ENCODE measurements at regions not wholly inside any gene's neighbourhood (a gene's known extent, or its start where the extent isn't known, plus 50 kb on each side); places are given as distances from the start of the nearest gene placed in this dataset.
A peak's percentile ranks its signal among the peaks of the same experiment; 100 is the strongest.

DNA sequence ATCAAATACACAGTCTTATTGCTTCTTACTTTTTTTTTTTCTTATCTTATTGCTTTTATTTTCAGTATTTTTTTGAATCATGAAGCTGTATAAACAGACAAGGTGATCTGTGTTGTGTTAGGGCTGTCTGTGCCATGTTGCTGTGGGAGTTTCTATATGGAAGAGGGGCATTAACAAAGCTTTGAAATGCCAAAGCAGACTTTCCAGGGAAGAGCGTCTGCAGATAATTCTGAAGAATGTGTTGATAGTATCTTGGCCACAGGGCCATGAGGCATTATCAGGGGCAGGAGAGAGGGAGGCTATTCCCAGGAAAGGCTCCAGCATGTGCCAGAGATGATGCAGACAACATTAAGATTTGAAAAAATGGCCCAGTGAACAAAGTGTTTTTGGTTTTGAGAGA, 354.5 kb downstream of the UTRN start:
- Mint-ChIP-seq H3K4me3 (no peak overlapping the region), H3K27me3 (ENCODE audit: insufficient read depth) (no peaks in the 10 kb centered on the region), H3K27ac (no peak overlapping the region), H3K4me1 (ENCODE audit: low read depth) (no peaks in the 10 kb centered on the region), H3K36me3 (ENCODE audit: low read depth) (peaks cover 2% of the 10 kb centered on the region), H3K9me3 (no peaks in the 10 kb centered on the region)
- intact Hi-C loops (cut with micrococcal nuclease) = no loop called here
- DNase-seq (ENCODE audit: low spot score) = no peak

- Mint-ChIP-seq H3K36me3 (ENCODE audit: low read depth) (no peaks in the 10 kb centered on the region), H3K4me3 (no peak overlapping the region), H3K4me1 (ENCODE audit: low read depth) (no peaks in the 10 kb centered on the region), H3K9me3 (no peaks in the 10 kb centered on the region), H3K27ac (no peak overlapping the region), H3K27me3 (ENCODE audit: insufficient read depth) (no peaks in the 10 kb centered on the region)
- intact Hi-C loops (cut with micrococcal nuclease) = no loop called here
- no peak for DNase-seq (ENCODE audit: low spot score)
These were observed 356.2 kb downstream of the UTRN start for GRCh38 chr6:144641286-144641685.

DNA sequence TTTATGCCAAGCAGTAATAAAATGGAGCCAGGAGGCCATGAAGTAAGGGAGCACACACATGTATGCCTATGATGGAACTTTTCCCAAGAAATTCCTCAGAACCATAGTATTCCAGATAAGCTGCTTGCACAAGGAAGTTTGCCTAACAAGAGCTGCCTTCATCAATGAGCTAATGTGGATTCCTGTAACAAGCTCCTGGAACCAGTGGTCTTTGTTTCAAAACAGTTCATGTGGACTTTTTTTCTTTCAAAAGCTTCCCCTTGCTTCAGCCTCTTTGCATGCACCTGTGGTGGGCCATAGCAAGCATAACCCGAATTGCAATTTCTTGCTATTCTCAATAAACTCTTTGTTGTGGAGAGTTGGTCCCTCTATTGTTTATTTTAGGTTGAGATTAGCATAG, 359.6 kb downstream of the UTRN start:
- peaks cover 3% of the 10 kb centered on the region for H3K36me3 Mint-ChIP-seq (ENCODE audit: low read depth)
- no peaks in the 10 kb centered on the region for H3K9me3 Mint-ChIP-seq
- H3K27ac Mint-ChIP-seq = no peak overlapping the region
- DNase-seq (ENCODE audit: low spot score) = no peak
- intact Hi-C loops (cut with micrococcal nuclease) = no loop called here
- no peak overlapping the region for H3K4me3 Mint-ChIP-seq
- no peaks in the 10 kb centered on the region for H3K4me1 Mint-ChIP-seq (ENCODE audit: low read depth)
- no peaks in the 10 kb centered on the region for H3K27me3 Mint-ChIP-seq (ENCODE audit: insufficient read depth)

- Mint-ChIP-seq H3K4me3 (no peak overlapping the region), H3K36me3 (ENCODE audit: low read depth) (peaks cover 6% of the 10 kb centered on the region), H3K4me1 (ENCODE audit: low read depth) (no peaks in the 10 kb centered on the region), H3K27ac (no peak overlapping the region), H3K9me3 (no peaks in the 10 kb centered on the region), H3K27me3 (ENCODE audit: insufficient read depth) (no peaks in the 10 kb centered on the region)
- no peak for DNase-seq (ENCODE audit: low spot score)
- intact Hi-C loops (cut with micrococcal nuclease) = no loop called here
These were observed 361.2 kb downstream of the UTRN start for GRCh38 chr6:144646093-144647056.

DNA sequence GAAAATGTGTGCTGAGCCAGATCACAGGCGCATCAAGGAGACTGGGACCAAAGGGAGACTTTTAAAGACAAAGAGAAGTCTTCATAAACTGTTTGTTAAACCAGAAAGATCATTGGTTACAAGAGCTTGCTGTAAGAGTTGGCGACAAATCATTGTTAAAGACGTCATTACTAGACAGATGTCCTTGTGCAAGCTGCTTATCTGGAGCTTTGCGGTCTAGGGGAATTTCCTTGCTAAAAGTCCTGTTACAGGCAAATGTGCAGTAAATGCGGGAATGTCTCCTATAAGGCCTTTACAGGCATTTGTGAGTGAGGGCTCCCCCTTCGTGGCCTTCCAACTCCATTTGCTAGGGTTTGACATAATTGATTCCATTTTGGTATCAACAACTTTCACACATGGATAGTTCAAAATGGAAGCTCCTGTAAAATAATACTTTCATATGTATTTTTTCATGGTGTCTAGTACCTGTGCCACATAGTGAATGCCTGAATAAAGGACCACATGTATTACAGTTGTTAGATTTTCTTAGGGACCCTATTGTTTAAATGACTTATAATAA, 362.4 kb downstream of the UTRN start:
- Mint-ChIP-seq H3K27me3 (ENCODE audit: insufficient read depth) (no peaks in the 10 kb centered on the region), H3K27ac (no peak overlapping the region), H3K4me1 (ENCODE audit: low read depth) (no peaks in the 10 kb centered on the region), H3K36me3 (ENCODE audit: low read depth) (peaks cover 13% of the 10 kb centered on the region), H3K4me3 (no peak overlapping the region), H3K9me3 (no peaks in the 10 kb centered on the region)
- intact Hi-C loops (cut with micrococcal nuclease) = no loop called here
- DNase-seq (ENCODE audit: low spot score) = no peak

- peaks cover 14% of the 10 kb centered on the region for H3K36me3 Mint-ChIP-seq (ENCODE audit: low read depth)
- no peaks in the 10 kb centered on the region for H3K9me3 Mint-ChIP-seq
- intact Hi-C loops (cut with micrococcal nuclease) = no loop called here
- no peak for DNase-seq (ENCODE audit: low spot score)
- no peak overlapping the region for H3K4me3 Mint-ChIP-seq
- H3K27me3 Mint-ChIP-seq (ENCODE audit: insufficient read depth) = no peaks in the 10 kb centered on the region
- H3K27ac Mint-ChIP-seq = no peak overlapping the region
- no peaks in the 10 kb centered on the region for H3K4me1 Mint-ChIP-seq (ENCODE audit: low read depth)
These were observed 363.0 kb downstream of the UTRN start for GRCh38 chr6:144647971-144648651.

DNA sequence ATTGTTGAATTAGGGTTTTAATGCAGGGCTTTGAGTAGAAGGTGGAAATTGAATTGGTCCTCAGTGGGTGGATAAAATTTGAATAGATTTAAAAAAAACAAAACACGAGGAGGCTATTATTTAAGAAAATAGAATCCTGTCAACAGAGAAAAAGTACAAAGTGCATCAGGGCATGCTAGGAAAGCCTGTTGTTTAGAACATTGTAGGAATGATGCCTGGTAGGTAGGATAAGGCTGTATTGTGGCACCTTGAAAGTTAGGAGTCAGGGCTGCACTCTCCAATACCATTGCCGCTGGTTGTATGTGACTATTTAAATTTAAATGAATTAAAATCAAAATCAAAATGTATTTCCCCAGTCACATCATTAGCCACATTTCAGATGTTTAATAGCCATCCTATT, 363.9 kb downstream of the UTRN start:
- Mint-ChIP-seq H3K4me1 (ENCODE audit: low read depth) (peaks cover 6% of the 10 kb centered on the region), H3K36me3 (ENCODE audit: low read depth) (peaks cover 15% of the 10 kb centered on the region), H3K9me3 (no peaks in the 10 kb centered on the region), H3K27ac (no peak overlapping the region), H3K27me3 (ENCODE audit: insufficient read depth) (no peaks in the 10 kb centered on the region), H3K4me3 (no peak overlapping the region)
- intact Hi-C loops (cut with micrococcal nuclease) = no loop called here
- DNase-seq (ENCODE audit: low spot score) = no peak

GRCh38 chr6:144651234-144651633, 366.1 kb downstream of the UTRN start:
- no peaks in the 10 kb centered on the region for H3K27me3 Mint-ChIP-seq (ENCODE audit: insufficient read depth)
- H3K4me3 Mint-ChIP-seq = no peak overlapping the region
- no peak overlapping the region for H3K27ac Mint-ChIP-seq
- peaks cover 18% of the 10 kb centered on the region for H3K4me1 Mint-ChIP-seq (ENCODE audit: low read depth)
- intact Hi-C loops (cut with micrococcal nuclease) = loop anchor here (5.0 kb wide), 1 partner anchor 376 kb away; no protein-coding TSS in a partner anchor
- no peaks in the 10 kb centered on the region for H3K9me3 Mint-ChIP-seq
- no peak for DNase-seq (ENCODE audit: low spot score)
- peaks cover 15% of the 10 kb centered on the region for H3K36me3 Mint-ChIP-seq (ENCODE audit: low read depth)

DNA sequence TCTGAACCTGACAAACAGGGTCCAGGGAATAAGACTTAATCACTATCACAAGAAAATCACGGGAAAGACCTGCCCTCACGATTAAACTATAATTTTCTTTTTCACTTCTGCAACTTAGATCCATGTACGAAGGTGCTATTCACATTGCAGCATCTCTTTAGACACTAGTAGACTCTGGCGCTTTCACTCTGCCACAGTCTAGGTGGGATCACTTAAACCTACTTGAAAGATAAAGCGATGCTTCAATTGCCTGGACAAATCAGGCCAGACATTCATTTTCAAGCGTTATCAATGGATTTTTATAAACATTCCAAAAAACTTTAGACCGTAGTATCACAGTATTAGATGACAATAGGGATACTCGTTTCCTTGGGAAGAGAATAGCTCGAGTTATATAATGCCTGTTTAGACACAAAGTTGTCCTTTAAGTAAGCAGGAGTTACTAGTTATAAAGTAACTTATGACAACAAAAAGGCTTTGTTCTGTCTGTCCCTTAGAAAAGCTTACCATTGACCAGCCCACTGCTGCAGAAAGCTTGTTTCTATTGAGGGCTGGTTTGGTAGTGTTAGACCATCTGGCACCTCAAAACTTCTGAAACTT, 367.3 kb downstream of the UTRN start:
- DNase-seq (ENCODE audit: low spot score) = no peak
- H3K27ac Mint-ChIP-seq = no peak overlapping the region
- peaks cover 18% of the 10 kb centered on the region for H3K4me1 Mint-ChIP-seq (ENCODE audit: low read depth)
- intact Hi-C loops (cut with micrococcal nuclease) = loop anchor here (5.0 kb wide), 1 partner anchor 375 kb away; no protein-coding TSS in a partner anchor
- no peak overlapping the region for H3K4me3 Mint-ChIP-seq
- H3K36me3 Mint-ChIP-seq (ENCODE audit: low read depth) = peaks cover 13% of the 10 kb centered on the region
- H3K9me3 Mint-ChIP-seq = no peaks in the 10 kb centered on the region
- no peaks in the 10 kb centered on the region for H3K27me3 Mint-ChIP-seq (ENCODE audit: insufficient read depth)

DNA sequence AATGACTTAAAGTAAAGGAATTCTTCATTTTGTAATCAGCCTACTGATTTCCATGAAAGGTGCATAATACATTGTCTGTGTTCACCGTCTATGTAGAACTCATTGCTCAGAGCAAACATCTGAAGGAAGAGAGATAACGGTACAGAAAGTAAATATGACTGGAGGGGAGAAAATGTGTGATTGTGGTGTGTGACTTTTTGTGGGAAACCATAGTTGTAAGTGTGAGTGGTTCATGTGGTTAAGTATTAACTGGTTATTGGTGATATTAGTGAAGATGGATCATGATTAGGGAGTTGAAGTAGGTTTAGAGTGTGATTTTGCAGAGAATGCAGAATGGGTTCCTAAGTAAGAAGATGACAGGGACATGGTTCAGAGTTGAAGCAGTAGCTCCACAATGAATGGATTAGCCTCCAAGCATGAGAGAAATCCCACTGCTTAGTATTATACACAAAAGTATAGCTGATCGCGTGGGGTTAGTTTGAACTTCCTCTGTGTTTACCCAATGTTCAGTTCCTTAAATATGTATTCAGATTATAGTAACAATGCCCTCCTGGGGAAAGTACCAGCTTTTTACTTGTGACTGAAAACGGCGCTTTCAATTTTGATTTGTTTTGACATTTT, 368.9 kb downstream of the UTRN start:
- DNase-seq (ENCODE audit: low spot score) = no peak
- peak overlapping the region; percentile 35 for H3K27ac Mint-ChIP-seq
- H3K27me3 Mint-ChIP-seq (ENCODE audit: insufficient read depth) = no peaks in the 10 kb centered on the region
- peaks cover 13% of the 10 kb centered on the region for H3K36me3 Mint-ChIP-seq (ENCODE audit: low read depth)
- H3K9me3 Mint-ChIP-seq = no peaks in the 10 kb centered on the region
- intact Hi-C loops (cut with micrococcal nuclease) = loop anchor here (1.0 to 5.0 kb wide), 4 partner anchors 21 to 373 kb away; no protein-coding TSS in a partner anchor
- H3K4me1 Mint-ChIP-seq (ENCODE audit: low read depth) = peaks cover 31% of the 10 kb centered on the region
- H3K4me3 Mint-ChIP-seq = peak overlapping the region; percentile 4

- intact Hi-C loops (cut with micrococcal nuclease) = loop anchor here (1.0 to 5.0 kb wide), 4 partner anchors 21 to 373 kb away; no protein-coding TSS in a partner anchor
- H3K9me3 Mint-ChIP-seq = no peaks in the 10 kb centered on the region
- H3K4me1 Mint-ChIP-seq (ENCODE audit: low read depth) = peaks cover 36% of the 10 kb centered on the region
- peaks cover 13% of the 10 kb centered on the region for H3K36me3 Mint-ChIP-seq (ENCODE audit: low read depth)
- H3K4me3 Mint-ChIP-seq = no peak overlapping the region
- no peak for DNase-seq (ENCODE audit: low spot score)
- H3K27ac Mint-ChIP-seq = no peak overlapping the region
- H3K27me3 Mint-ChIP-seq (ENCODE audit: insufficient read depth) = no peaks in the 10 kb centered on the region
These were observed 369.4 kb downstream of the UTRN start for GRCh38 chr6:144654506-144654905.

GRCh38 chr6:144655376-144655775, 370.2 kb downstream of the UTRN start:
- H3K9me3 Mint-ChIP-seq = no peaks in the 10 kb centered on the region
- H3K36me3 Mint-ChIP-seq (ENCODE audit: low read depth) = peaks cover 8% of the 10 kb centered on the region
- DNase-seq (ENCODE audit: low spot score) = no peak
- no peaks in the 10 kb centered on the region for H3K27me3 Mint-ChIP-seq (ENCODE audit: insufficient read depth)
- intact Hi-C loops (cut with micrococcal nuclease) = loop anchor here (2.0 to 5.0 kb wide), 4 partner anchors 53 to 362 kb away; no protein-coding TSS in a partner anchor
- H3K4me1 Mint-ChIP-seq (ENCODE audit: low read depth) = peaks cover 43% of the 10 kb centered on the region
- H3K4me3 Mint-ChIP-seq = no peak overlapping the region
- H3K27ac Mint-ChIP-seq = no peak overlapping the region

Measured in activated T-helper 1 cell treated with anti-CD3 and anti-CD28 coated beads, Interleukin-12 subunit alpha, Interleukin-12 subunit beta, Interleukin-2, Interleukin-4 antibody, amounts not matched to agents 30 ng/mL and 10 ng/mL and 1 ng/mL, durations not matched to agents 14 hours and 24 hours and 36 hours (primary cell).